Lower leg skin (tissue), 3 donors: ENCODE measurements at regions not wholly inside any gene's neighbourhood (a gene's known extent, or its start where the extent isn't known, plus 50 kb on each side); places are given as distances from the start of the nearest gene placed in this dataset.

ENCODE experiments used
- POLR2A ChIP-seq, 2 donors: fragments of 450-650 bp; IDR thresholded peaks; one replicate each; pipeline ENCODE4 v1.6.1; 2016 to 2017; ENCODE audit warnings: antibody characterized with exemption in 2 of 2, mild to moderate bottlenecking in 1 of 2, moderate library complexity in 1 of 2
- TF ChIP-seq, protein P1 (sequence below), 3 donors: fragments of 450-650 bp; IDR thresholded peaks; one replicate each; pipeline ENCODE4 v1.5.1; 2016; ENCODE audit warnings: antibody characterized with exemption in 3 of 3, mild to moderate bottlenecking in 3 of 3, moderate library complexity in 2 of 3

GRCh38 chr7:136148920-136149319 is 171.8 kb upstream of the MTPN start:
- TF ChIP-seq POLR2A (IDR thresholded peaks at IDR 0.05): no peak
- TF ChIP-seq, protein P1, sequence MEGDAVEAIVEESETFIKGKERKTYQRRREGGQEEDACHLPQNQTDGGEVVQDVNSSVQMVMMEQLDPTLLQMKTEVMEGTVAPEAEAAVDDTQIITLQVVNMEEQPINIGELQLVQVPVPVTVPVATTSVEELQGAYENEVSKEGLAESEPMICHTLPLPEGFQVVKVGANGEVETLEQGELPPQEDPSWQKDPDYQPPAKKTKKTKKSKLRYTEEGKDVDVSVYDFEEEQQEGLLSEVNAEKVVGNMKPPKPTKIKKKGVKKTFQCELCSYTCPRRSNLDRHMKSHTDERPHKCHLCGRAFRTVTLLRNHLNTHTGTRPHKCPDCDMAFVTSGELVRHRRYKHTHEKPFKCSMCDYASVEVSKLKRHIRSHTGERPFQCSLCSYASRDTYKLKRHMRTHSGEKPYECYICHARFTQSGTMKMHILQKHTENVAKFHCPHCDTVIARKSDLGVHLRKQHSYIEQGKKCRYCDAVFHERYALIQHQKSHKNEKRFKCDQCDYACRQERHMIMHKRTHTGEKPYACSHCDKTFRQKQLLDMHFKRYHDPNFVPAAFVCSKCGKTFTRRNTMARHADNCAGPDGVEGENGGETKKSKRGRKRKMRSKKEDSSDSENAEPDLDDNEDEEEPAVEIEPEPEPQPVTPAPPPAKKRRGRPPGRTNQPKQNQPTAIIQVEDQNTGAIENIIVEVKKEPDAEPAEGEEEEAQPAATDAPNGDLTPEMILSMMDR (IDR thresholded peaks at IDR 0.05): no peak
